Loucy (cell line): ENCODE measurements at regions not wholly inside any gene's neighbourhood (a gene's known extent, or its start where the extent isn't known, plus 50 kb on each side); places are given as distances from the start of the nearest gene placed in this dataset.

Source experiments
- H2AFZ ChIP-seq: fragments of 200-600 bp; sonication (generic); 2 replicates; pipeline ENCODE4 v1.6.0; 2016; ENCODE audit warnings: antibody characterized with exemption, mild to moderate bottlenecking, low read length, moderate library complexity
- H3F3A ChIP-seq: fragments of 200-600 bp; 2 replicates; pipeline ENCODE4 v1.6.0; 2016; ENCODE audit warnings: antibody characterized with exemption, low read depth, mild to moderate bottlenecking
- H3K27me3 ChIP-seq: fragments of 200-600 bp; sonication (generic); 2 replicates; pipeline ENCODE4 v1.6.1; 2014; ENCODE audit warnings: low read length, mild to moderate bottlenecking; ENCODE audit not compliant: insufficient read depth, poor library complexity, severe bottlenecking
- H3K36me3 ChIP-seq: fragments of 200-600 bp; sonication (generic); 2 replicates; pipeline ENCODE4 v1.6.1; 2016; ENCODE audit warnings: low read length; ENCODE audit not compliant: insufficient read depth
- H3K4me1 ChIP-seq: fragments of 200-600 bp; sonication (generic); 2 replicates; pipeline ENCODE4 v1.5.1; 2014; ENCODE audit warnings: low read length, mild to moderate bottlenecking; ENCODE audit not compliant: insufficient read depth, poor library complexity, severe bottlenecking
- H3K4me2 ChIP-seq: fragments of 200-600 bp; sonication (generic); 2 replicates; pipeline ENCODE4 v1.6.0; 2014; ENCODE audit warnings: antibody characterized with exemption, low read length, low read depth, mild to moderate bottlenecking; ENCODE audit not compliant: poor library complexity, severe bottlenecking
- H3K4me3 ChIP-seq: fragments of 200-600 bp; sonication (generic); 2 replicates; pipeline ENCODE4 v1.5.1; 2014; ENCODE audit warnings: low read length, mild to moderate bottlenecking, mixed read lengths; ENCODE audit not compliant: poor library complexity, severe bottlenecking
- H3K79me2 ChIP-seq: fragments of 200-600 bp; sonication (generic); 2 replicates; pipeline ENCODE4 v1.6.1; 2014; ENCODE audit warnings: low read length; ENCODE audit not compliant: insufficient read depth
- H3K9ac ChIP-seq: fragments of 200-600 bp; sonication (generic); 2 replicates; pipeline ENCODE4 v1.6.0; 2014; ENCODE audit warnings: mild to moderate bottlenecking, low read depth, low read length, moderate library complexity; ENCODE audit not compliant: poor library complexity, severe bottlenecking
- H3K9me2 ChIP-seq: fragments of 200-600 bp; sonication (generic); replicated peaks from 2 replicates; pipeline ENCODE4 v1.6.1; 2016; ENCODE audit warnings: low read depth, low read length, mixed read lengths
- H3K9me3 ChIP-seq: fragments of 200-600 bp; sonication (generic); 2 replicates; pipeline ENCODE4 v1.6.1; 2014; ENCODE audit warnings: mild to moderate bottlenecking, antibody characterized with exemption, low read length, low read depth; ENCODE audit not compliant: insufficient read depth
- H4K20me1 ChIP-seq: fragments of 200-600 bp; sonication (generic); 2 replicates; pipeline ENCODE4 v1.6.0; 2014; ENCODE audit warnings: antibody characterized with exemption, low read length, mild to moderate bottlenecking; ENCODE audit not compliant: insufficient read depth, poor library complexity, severe bottlenecking
- CTCF ChIP-seq: fragments of 200-600 bp; sonication (generic); conservative IDR thresholded peaks from 2 replicates; pipeline ENCODE4 v1.5.1; 2014; ENCODE audit warnings: mild to moderate bottlenecking, antibody characterized with exemption, low read length
- EZH2phosphoT487 ChIP-seq: fragments of 200-600 bp; IDR thresholded peaks from 2 replicates; pipeline ENCODE4 v1.6.1; 2018; ENCODE audit warnings: antibody characterized with exemption, mild to moderate bottlenecking, moderate library complexity, borderline replicate concordance

- Histone ChIP-seq H3K9me2 (no peaks in the 10 kb centered on the region), H3K9ac (no peak overlapping the region), H3K4me3 (no peak overlapping the region), H3K27me3 (no peaks in the 10 kb centered on the region), H3K36me3 (no peaks in the 10 kb centered on the region), H3K9me3 (peaks cover 18% of the 10 kb centered on the region; the same call in 1 of the 2 replicates), H3K4me1 (no peaks in the 10 kb centered on the region), H3F3A (no peaks in the 10 kb centered on the region), H2AFZ (no peak overlapping the region), H3K79me2 (no peaks in the 10 kb centered on the region), H4K20me1 (no peaks in the 10 kb centered on the region), H3K4me2 (no peak overlapping the region)
- TF ChIP-seq EZH2phosphoT487 (no peak), CTCF (no peak)
Measured at GRCh38 chr11:70694371-70694770, 296.0 kb downstream of the CTTN start.

GRCh38 chr11:70695086-70695960, 297.0 kb downstream of the CTTN start:
- Histone ChIP-seq H3K79me2 (no peaks in the 10 kb centered on the region), H3K9me2 (no peaks in the 10 kb centered on the region), H3K4me3 (no peak overlapping the region), H4K20me1 (no peaks in the 10 kb centered on the region), H3K9ac (no peak overlapping the region), H3K27me3 (no peaks in the 10 kb centered on the region), H2AFZ (no peak overlapping the region), H3K9me3 (peaks cover 13% of the 10 kb centered on the region; the same call in 1 of the 2 replicates), H3K4me1 (no peaks in the 10 kb centered on the region), H3K36me3 (no peaks in the 10 kb centered on the region), H3K4me2 (no peak overlapping the region), H3F3A (no peaks in the 10 kb centered on the region)
- no peak for TF ChIP-seq EZH2phosphoT487
- TF ChIP-seq CTCF, result no peak

- no peaks in the 10 kb centered on the region for H3K4me1 ChIP-seq
- H4K20me1 ChIP-seq, result no peaks in the 10 kb centered on the region
- H3K4me3 ChIP-seq, result no peak overlapping the region
- H2AFZ ChIP-seq, result no peak overlapping the region
- H3K4me2 ChIP-seq, result no peak overlapping the region
- no peaks in the 10 kb centered on the region for H3F3A ChIP-seq
- no peaks in the 10 kb centered on the region for H3K27me3 ChIP-seq
- no peaks in the 10 kb centered on the region for H3K9me2 ChIP-seq
- H3K9ac ChIP-seq, result no peak overlapping the region
- no peaks in the 10 kb centered on the region for H3K36me3 ChIP-seq
- peaks cover 13% of the 10 kb centered on the region; the same call in 1 of the 2 replicates for H3K9me3 ChIP-seq
- TF ChIP-seq EZH2phosphoT487 (no peak), CTCF (no peak)
- no peaks in the 10 kb centered on the region for H3K79me2 ChIP-seq
Measured at GRCh38 chr11:70696076-70696475, 297.7 kb downstream of the CTTN start.
